Neural progenitor cell (in vitro differentiated cells): ENCODE measurements at regions not wholly inside any gene's neighbourhood (a gene's known extent, or its start where the extent isn't known, plus 50 kb on each side); places are given as distances from the start of the nearest gene placed in this dataset.
A peak's percentile ranks its signal among the peaks of the same experiment; 100 is the strongest.

ENCODE experiments used
- DNase-seq: peaks from one replicate; pipeline ENCODE4 v3.0.0-alpha.2; 2016; ENCODE audit warnings: low spot score
- H2AFZ ChIP-seq: fragments of 200-600 bp; sonication (generic); replicated peaks from 2 replicates; pipeline ENCODE4 v1.6.1; 2016; ENCODE audit warnings: antibody characterized with exemption
- H3F3A ChIP-seq: fragments of 200-600 bp; sonication (generic); 2 replicates; pipeline ENCODE4 v1.6.1; 2016; ENCODE audit warnings: antibody characterized with exemption, low read depth
- H3K27ac ChIP-seq: fragments of 200-600 bp; sonication (generic); 2 replicates; pipeline ENCODE4 v1.5.1; 2016; ENCODE audit warnings: mild to moderate bottlenecking
- H3K27me3 ChIP-seq: fragments of 200-600 bp; sonication (generic); 2 replicates; pipeline ENCODE4 v1.6.1; 2016; ENCODE audit warnings: mild to moderate bottlenecking, moderate library complexity
- H3K36me3 ChIP-seq: fragments of 200-600 bp; sonication (generic); 2 replicates; pipeline ENCODE4 v1.5.1; 2016
- H3K4me1 ChIP-seq: fragments of 200-600 bp; sonication (generic); 2 replicates; pipeline ENCODE4 v1.6.1; 2016; ENCODE audit warnings: mixed run types
- H3K4me2 ChIP-seq: fragments of 200-600 bp; sonication (generic); 2 replicates; pipeline ENCODE4 v1.6.1; 2016
- H3K4me3 ChIP-seq: fragments of 200-600 bp; sonication (generic); 2 replicates; pipeline ENCODE4 v1.5.1; 2016
- H3K79me2 ChIP-seq: fragments of 200-600 bp; sonication (generic); 2 replicates; pipeline ENCODE4 v1.6.1; 2016; ENCODE audit warnings: low read depth
- H3K9ac ChIP-seq: fragments of 200-600 bp; sonication (generic); 2 replicates; pipeline ENCODE4 v1.6.1; 2016
- H3K9me3 ChIP-seq: fragments of 200-600 bp; sonication (generic); 2 replicates; pipeline ENCODE4 v1.5.1; 2016; ENCODE audit warnings: low read depth
- H4K20me1 ChIP-seq: fragments of 200-600 bp; sonication (generic); 2 replicates; pipeline ENCODE4 v1.6.1; 2016; ENCODE audit warnings: low read depth
- H3K27ac Mint-ChIP-seq: 3 replicates; pipeline ENCODE4 v1.8.0; 2021; ENCODE audit warnings: mixed read lengths
- H3K27me3 Mint-ChIP-seq: 2 replicates; pipeline ENCODE4 v1.8.0; 2022; ENCODE audit warnings: low read depth, mild to moderate bottlenecking, inconsistent platforms, moderate library complexity, mixed read lengths; ENCODE audit not compliant: insufficient read depth
- H3K36me3 Mint-ChIP-seq: 3 replicates; pipeline ENCODE4 v1.8.0; 2021; ENCODE audit warnings: mixed read lengths
- H3K4me1 Mint-ChIP-seq: 3 replicates; pipeline ENCODE4 v1.8.0; 2021; ENCODE audit warnings: mixed read lengths
- H3K4me3 Mint-ChIP-seq: 3 replicates; pipeline ENCODE4 v1.8.0; 2021; ENCODE audit warnings: mild to moderate bottlenecking, moderate library complexity, mixed read lengths
- H3K9me3 Mint-ChIP-seq: 3 replicates; pipeline ENCODE4 v1.8.0; 2020; ENCODE audit warnings: mixed read lengths
- EZH2 ChIP-seq: fragments of 200-600 bp; sonication (generic); IDR thresholded peaks from 2 replicates; pipeline ENCODE4 v1.6.1; 2017; ENCODE audit warnings: antibody characterized with exemption, mild to moderate bottlenecking, moderate library complexity
- EZH2phosphoT487 ChIP-seq: fragments of 200-600 bp; sonication (generic); IDR thresholded peaks from 2 replicates; pipeline ENCODE4 v1.6.1; 2017; ENCODE audit warnings: antibody characterized with exemption
- TF ChIP-seq, protein P1 (sequence below): fragments of 200-600 bp; sonication (generic); IDR thresholded peaks from 2 replicates; pipeline ENCODE4 v1.5.1; 2017; ENCODE audit warnings: antibody characterized with exemption, mild to moderate bottlenecking

DNA sequence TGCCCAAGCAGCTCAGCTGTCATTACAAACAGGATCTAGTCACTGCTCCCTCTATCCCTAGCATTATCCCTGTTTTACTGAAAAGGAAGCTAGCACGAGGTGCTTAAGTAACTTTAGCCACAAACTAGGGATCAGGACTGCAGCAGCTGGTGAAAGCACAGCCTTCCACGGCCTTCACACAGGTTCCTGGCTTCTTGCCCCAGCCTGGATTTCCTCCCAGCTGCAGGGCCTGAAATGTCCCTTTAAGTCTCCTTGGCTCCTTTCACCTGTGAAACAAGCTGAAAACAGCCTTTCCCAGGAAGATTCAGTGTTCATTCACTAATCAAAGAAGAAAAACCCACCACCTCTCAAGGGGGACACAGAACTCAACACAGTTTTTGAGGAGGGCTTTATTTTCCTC lies 754.5 kb downstream of the DIAPH3 start:
- Histone ChIP-seq H3K4me3 (no peak overlapping the region), H3K9me3 (peaks cover 6% of the 10 kb centered on the region), H3K4me2 (peak overlapping the region; percentile 61), H3F3A (peaks cover 27% of the 10 kb centered on the region), H3K27me3 (no peaks in the 10 kb centered on the region), H2AFZ (peak overlapping the region; percentile 74), H3K9ac (no peak overlapping the region), H4K20me1 (no peaks in the 10 kb centered on the region), H3K79me2 (no peaks in the 10 kb centered on the region), H3K27ac (peak overlapping the region; percentile 44), H3K36me3 (no peaks in the 10 kb centered on the region), H3K4me1 (peaks cover 28% of the 10 kb centered on the region)
- Mint-ChIP-seq H3K27me3 (peaks cover 2% of the 10 kb centered on the region), H3K4me3 (no peak overlapping the region), H3K9me3 (peaks cover 23% of the 10 kb centered on the region), H3K36me3 (peaks cover 6% of the 10 kb centered on the region), H3K4me1 (peaks cover 5% of the 10 kb centered on the region), H3K27ac (no peak overlapping the region)
- peak; percentile 45 for DNase-seq
- TF ChIP-seq, protein P1, sequence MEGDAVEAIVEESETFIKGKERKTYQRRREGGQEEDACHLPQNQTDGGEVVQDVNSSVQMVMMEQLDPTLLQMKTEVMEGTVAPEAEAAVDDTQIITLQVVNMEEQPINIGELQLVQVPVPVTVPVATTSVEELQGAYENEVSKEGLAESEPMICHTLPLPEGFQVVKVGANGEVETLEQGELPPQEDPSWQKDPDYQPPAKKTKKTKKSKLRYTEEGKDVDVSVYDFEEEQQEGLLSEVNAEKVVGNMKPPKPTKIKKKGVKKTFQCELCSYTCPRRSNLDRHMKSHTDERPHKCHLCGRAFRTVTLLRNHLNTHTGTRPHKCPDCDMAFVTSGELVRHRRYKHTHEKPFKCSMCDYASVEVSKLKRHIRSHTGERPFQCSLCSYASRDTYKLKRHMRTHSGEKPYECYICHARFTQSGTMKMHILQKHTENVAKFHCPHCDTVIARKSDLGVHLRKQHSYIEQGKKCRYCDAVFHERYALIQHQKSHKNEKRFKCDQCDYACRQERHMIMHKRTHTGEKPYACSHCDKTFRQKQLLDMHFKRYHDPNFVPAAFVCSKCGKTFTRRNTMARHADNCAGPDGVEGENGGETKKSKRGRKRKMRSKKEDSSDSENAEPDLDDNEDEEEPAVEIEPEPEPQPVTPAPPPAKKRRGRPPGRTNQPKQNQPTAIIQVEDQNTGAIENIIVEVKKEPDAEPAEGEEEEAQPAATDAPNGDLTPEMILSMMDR = no peak
- no peak for TF ChIP-seq EZH2phosphoT487
- no peak for TF ChIP-seq EZH2

DNA sequence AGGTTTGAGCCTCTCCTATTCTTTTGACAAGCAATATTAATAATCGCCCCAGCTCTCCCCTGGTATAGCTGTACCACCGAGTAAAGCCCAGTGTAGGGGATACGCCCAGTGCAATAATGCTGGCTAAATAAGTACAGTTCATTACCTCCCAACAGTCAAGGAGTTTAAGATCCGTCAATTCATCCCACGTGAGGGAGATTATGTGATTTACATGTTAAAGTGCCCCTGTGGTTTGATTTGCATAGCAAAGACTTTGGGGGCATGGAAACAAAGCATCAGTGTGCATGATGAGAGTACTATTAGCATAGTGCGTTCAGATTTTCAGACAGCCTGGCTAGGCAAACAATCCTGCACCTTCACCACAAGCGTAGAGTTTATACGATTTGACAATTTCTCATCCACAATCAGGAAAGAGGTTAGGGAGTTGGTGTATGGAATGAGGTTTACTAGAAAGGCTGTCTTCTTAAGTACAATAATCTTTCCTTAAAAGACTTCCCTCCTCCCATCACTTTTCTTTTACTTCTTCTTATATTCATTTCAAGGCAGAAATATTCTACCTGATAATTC lies 754.0 kb downstream of the DIAPH3 start:
- Mint-ChIP-seq H3K4me1 (peaks cover 5% of the 10 kb centered on the region), H3K27me3 (peaks cover 2% of the 10 kb centered on the region), H3K4me3 (no peak overlapping the region), H3K9me3 (peaks cover 23% of the 10 kb centered on the region), H3K36me3 (peaks cover 6% of the 10 kb centered on the region), H3K27ac (no peak overlapping the region)
- DNase-seq = peak; percentile 82
- no peaks in the 10 kb centered on the region for H4K20me1 ChIP-seq
- peaks cover 6% of the 10 kb centered on the region for H3K9me3 ChIP-seq
- H3K36me3 ChIP-seq = no peaks in the 10 kb centered on the region
- H3K79me2 ChIP-seq = no peaks in the 10 kb centered on the region
- H3K4me3 ChIP-seq = no peak overlapping the region
- H3F3A ChIP-seq = peaks cover 27% of the 10 kb centered on the region
- H2AFZ ChIP-seq = no peak overlapping the region
- peak overlapping the region; percentile 44 for H3K27ac ChIP-seq
- H3K4me2 ChIP-seq = peak overlapping the region; percentile 61
- H3K27me3 ChIP-seq = no peaks in the 10 kb centered on the region
- H3K9ac ChIP-seq = no peak overlapping the region
- H3K4me1 ChIP-seq = peaks cover 28% of the 10 kb centered on the region
- TF ChIP-seq EZH2 = no peak
- no peak for TF ChIP-seq EZH2phosphoT487
- TF ChIP-seq, protein P1 = no peak

DNA sequence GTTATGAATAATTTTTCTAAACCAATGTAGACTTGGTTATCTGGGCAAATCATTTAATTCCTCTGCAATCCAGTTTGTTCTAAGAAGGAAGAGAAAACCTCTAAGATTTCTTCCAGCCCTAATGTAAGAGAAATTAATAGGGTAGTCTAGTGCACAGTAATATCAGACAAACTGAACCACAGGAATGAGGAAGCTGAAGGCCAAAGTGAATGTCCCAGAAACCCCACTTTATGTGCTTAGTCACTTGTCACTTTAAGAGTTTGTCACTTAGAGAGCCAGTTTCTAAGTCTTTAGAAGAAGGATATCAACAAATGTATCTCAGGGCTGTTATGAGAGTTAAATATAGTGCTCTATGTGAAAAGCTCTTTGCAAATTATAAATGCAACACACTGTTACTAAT lies 750.6 kb downstream of the DIAPH3 start:
- Mint-ChIP-seq H3K9me3 (no peaks in the 10 kb centered on the region), H3K27me3 (peaks cover 2% of the 10 kb centered on the region), H3K4me1 (peaks cover 14% of the 10 kb centered on the region), H3K27ac (no peak overlapping the region), H3K36me3 (no peaks in the 10 kb centered on the region), H3K4me3 (no peak overlapping the region)
- H3K9ac ChIP-seq = no peak overlapping the region
- no peaks in the 10 kb centered on the region for H3K9me3 ChIP-seq
- H3K27ac ChIP-seq = no peak overlapping the region
- peaks cover 22% of the 10 kb centered on the region for H3F3A ChIP-seq
- no peaks in the 10 kb centered on the region for H3K36me3 ChIP-seq
- no peak overlapping the region for H3K4me2 ChIP-seq
- no peak overlapping the region for H3K4me3 ChIP-seq
- H3K27me3 ChIP-seq = no peaks in the 10 kb centered on the region
- no peak overlapping the region for H2AFZ ChIP-seq
- DNase-seq = no peak
- H3K4me1 ChIP-seq = peaks cover 39% of the 10 kb centered on the region
- H4K20me1 ChIP-seq = no peaks in the 10 kb centered on the region
- TF ChIP-seq, protein P1 = no peak
- no peak for TF ChIP-seq EZH2phosphoT487
- H3K79me2 ChIP-seq = no peaks in the 10 kb centered on the region
